Gastroesophageal sphincter (tissue), 4 donors: ENCODE measurements at regions not wholly inside any gene's neighbourhood (a gene's known extent, or its start where the extent isn't known, plus 50 kb on each side); places are given as distances from the start of the nearest gene placed in this dataset.

Source experiments
- ATAC-seq: fragments of 150-250 bp; one replicate; pipeline ENCODE4 v1.9.1; 2016; ENCODE audit warnings: mild to moderate bottlenecking, moderate library complexity
- H3K27ac ChIP-seq, 4 donors: fragments of 200-600 bp; sonication (generic) in 3 of 4; 1 replicate in 3 of 4; 2 replicates in 1 of 4; pipeline ENCODE4 v1.5.1; 2016 to 2019
- H3K27me3 ChIP-seq: fragments of 200-600 bp; sonication (generic); one replicate; pipeline ENCODE4 v1.5.1; 2019
- H3K36me3 ChIP-seq, 2 donors: fragments of 200-600 bp; sonication (generic); one replicate each; pipeline ENCODE4 v1.5.1; 2019; ENCODE audit warnings: control low read depth in 1 of 2
- H3K4me1 ChIP-seq, 3 donors: fragments of 200-600 bp; sonication (generic); 1 replicate in 2 of 3; 2 replicates in 1 of 3; pipeline ENCODE4 v1.5.1; 2016 to 2019; ENCODE audit warnings: control low read depth in 2 of 3
- H3K4me3 ChIP-seq, 2 donors: fragments of 200-600 bp; sonication (generic); one replicate each; pipeline ENCODE4 v1.5.1; 2019; ENCODE audit warnings: mild to moderate bottlenecking in 1 of 2, moderate library complexity in 1 of 2
- H3K9me3 ChIP-seq, 3 donors: fragments of 200-600 bp; sonication (generic); one replicate each; pipeline ENCODE4 v1.5.1; 2017 to 2019; ENCODE audit warnings: control low read depth in 2 of 3
- EP300 ChIP-seq: sonication (generic); formaldehyde crosslinking; IDR thresholded peaks from one replicate; pipeline ENCODE4 v1.6.1; 2017; ENCODE audit warnings: antibody characterized with exemption, mild to moderate bottlenecking
- POLR2A ChIP-seq, 2 donors: fragments of 450-650 bp; IDR thresholded peaks; one replicate each; pipeline ENCODE4 v1.6.1; 2017; ENCODE audit warnings: antibody characterized with exemption in 2 of 2, mild to moderate bottlenecking in 2 of 2, moderate library complexity in 1 of 2
- POLR2AphosphoS5 ChIP-seq: sonication (generic); formaldehyde crosslinking; IDR thresholded peaks from one replicate; pipeline ENCODE4 v1.6.1; 2017; ENCODE audit warnings: antibody characterized with exemption
- WGBS, 2 donors: methylation state at CpG; one replicate each; pipeline ENCODE4 v1.1.5; 2018; ENCODE audit warnings: low coverage in 1 of 2; 5-methylcytosine and 5-hydroxymethylcytosine counted together
- TF ChIP-seq, protein P1 (sequence below), 4 experiments: fragments of 200-600 bp in 2 of 4; fragments of 450-650 bp in 2 of 4; sonication (generic) in 1 of 4; IDR thresholded peaks; one replicate each; pipeline ENCODE4 v1.5.1; 2017 to 2019; ENCODE audit warnings: antibody characterized with exemption in 4 of 4, mild to moderate bottlenecking in 2 of 4, moderate library complexity in 2 of 4

DNA sequence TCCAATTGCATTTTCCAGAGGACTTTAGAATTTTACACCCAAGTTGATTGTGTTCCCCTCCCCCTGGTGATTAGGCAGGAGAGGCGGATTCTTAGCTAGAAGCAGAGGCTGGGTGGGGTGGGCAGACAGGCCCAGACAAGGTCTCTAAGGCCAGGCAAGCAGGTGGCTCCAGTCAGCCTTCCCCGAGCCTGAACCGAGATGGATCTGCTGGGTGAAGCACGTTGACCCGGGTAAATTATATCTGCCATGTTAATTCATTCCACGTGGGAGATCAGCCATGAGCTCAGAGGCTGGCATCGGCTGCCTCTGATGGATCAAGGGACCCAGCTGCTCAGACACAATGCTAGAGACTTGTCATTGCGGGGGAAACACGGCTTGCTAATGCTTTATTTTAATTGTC is 159.5 kb upstream of the MAFB start:
- Histone ChIP-seq H3K36me3 (no peaks in the 10 kb centered on the region), H3K4me3 (no peak overlapping the region), H3K27me3 (peaks cover 35% of the 10 kb centered on the region), H3K9me3 (peaks cover 0 to 13% (median 0%) of the 10 kb centered on the region in 3 donors), H3K27ac (no peak overlapping the region), H3K4me1 (no peaks in the 10 kb centered on the region)
- TF ChIP-seq POLR2AphosphoS5 = no peak
- TF ChIP-seq EP300 = no peak
- 47 to 58% methylated on average over 1 to 4 of the region's 9 CpGs for WGBS, 2 donors
- no peak for ATAC-seq

- no peak overlapping the region for H3K4me3 ChIP-seq
- H3K27me3 ChIP-seq = peaks cover 32% of the 10 kb centered on the region
- no peaks in the 10 kb centered on the region for H3K36me3 ChIP-seq
- H3K4me1 ChIP-seq = no peaks in the 10 kb centered on the region
- no peak overlapping the region for H3K27ac ChIP-seq
- no peak for ATAC-seq
- peaks cover 0 to 13% (median 0%) of the 10 kb centered on the region in 3 donors for H3K9me3 ChIP-seq
- no peak for TF ChIP-seq EP300
- TF ChIP-seq POLR2A (IDR thresholded peaks at IDR 0.05) = no peak
- no peak for TF ChIP-seq POLR2AphosphoS5
- TF ChIP-seq, protein P1, sequence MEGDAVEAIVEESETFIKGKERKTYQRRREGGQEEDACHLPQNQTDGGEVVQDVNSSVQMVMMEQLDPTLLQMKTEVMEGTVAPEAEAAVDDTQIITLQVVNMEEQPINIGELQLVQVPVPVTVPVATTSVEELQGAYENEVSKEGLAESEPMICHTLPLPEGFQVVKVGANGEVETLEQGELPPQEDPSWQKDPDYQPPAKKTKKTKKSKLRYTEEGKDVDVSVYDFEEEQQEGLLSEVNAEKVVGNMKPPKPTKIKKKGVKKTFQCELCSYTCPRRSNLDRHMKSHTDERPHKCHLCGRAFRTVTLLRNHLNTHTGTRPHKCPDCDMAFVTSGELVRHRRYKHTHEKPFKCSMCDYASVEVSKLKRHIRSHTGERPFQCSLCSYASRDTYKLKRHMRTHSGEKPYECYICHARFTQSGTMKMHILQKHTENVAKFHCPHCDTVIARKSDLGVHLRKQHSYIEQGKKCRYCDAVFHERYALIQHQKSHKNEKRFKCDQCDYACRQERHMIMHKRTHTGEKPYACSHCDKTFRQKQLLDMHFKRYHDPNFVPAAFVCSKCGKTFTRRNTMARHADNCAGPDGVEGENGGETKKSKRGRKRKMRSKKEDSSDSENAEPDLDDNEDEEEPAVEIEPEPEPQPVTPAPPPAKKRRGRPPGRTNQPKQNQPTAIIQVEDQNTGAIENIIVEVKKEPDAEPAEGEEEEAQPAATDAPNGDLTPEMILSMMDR (IDR thresholded peaks at IDR 0.05) = no peak
These were observed 160.4 kb upstream of the MAFB start for GRCh38 chr20:40849456-40849855.

GRCh38 chr20:40851051-40851450 is 162.0 kb upstream of the MAFB start:
- peaks cover 0 to 3% (median 0%) of the 10 kb centered on the region in 3 donors for H3K9me3 ChIP-seq
- ATAC-seq = no peak
- no peak for TF ChIP-seq POLR2AphosphoS5
- no peak for TF ChIP-seq EP300
- TF ChIP-seq POLR2A (IDR thresholded peaks at IDR 0.05) = no peak
- TF ChIP-seq, protein P1 (IDR thresholded peaks at IDR 0.05) = no peak
- no peak overlapping the region for H3K4me3 ChIP-seq
- WGBS, 2 donors = 84 to 87% methylated on average over 5 of the region's 5 CpGs
- H3K36me3 ChIP-seq = no peaks in the 10 kb centered on the region
- peaks cover 17% of the 10 kb centered on the region for H3K27me3 ChIP-seq
- no peak overlapping the region for H3K27ac ChIP-seq
- H3K4me1 ChIP-seq = no peaks in the 10 kb centered on the region

- WGBS, 2 donors = 46 to 100% methylated on average over 1 of the region's 1 CpG
- Histone ChIP-seq H3K36me3 (no peaks in the 10 kb centered on the region), H3K9me3 (no peaks in the 10 kb centered on the region), H3K27ac (no peak overlapping the region), H3K4me1 (no peaks in the 10 kb centered on the region), H3K27me3 (no peaks in the 10 kb centered on the region), H3K4me3 (no peak overlapping the region)
- no peak for ATAC-seq
- TF ChIP-seq POLR2A (IDR thresholded peaks at IDR 0.05) = no peak
- TF ChIP-seq, protein P1 (IDR thresholded peaks at IDR 0.05) = no peak
- no peak for TF ChIP-seq POLR2AphosphoS5
- no peak for TF ChIP-seq EP300
These were observed 166.2 kb upstream of the MAFB start for GRCh38 chr20:40855269-40855668.

GRCh38 chr20:40856653-40857052 is 167.6 kb upstream of the MAFB start:
- Histone ChIP-seq H3K27me3 (peaks cover 4% of the 10 kb centered on the region), H3K4me3 (no peak overlapping the region), H3K4me1 (no peaks in the 10 kb centered on the region), H3K27ac (no peak overlapping the region), H3K9me3 (no peaks in the 10 kb centered on the region), H3K36me3 (no peaks in the 10 kb centered on the region)
- WGBS, 2 donors = 70 to 100% methylated on average over 2 to 3 of the region's 5 CpGs
- ATAC-seq = no peak
- TF ChIP-seq POLR2AphosphoS5 (no peak), EP300 (no peak), POLR2A (IDR thresholded peaks at IDR 0.05) (no peak)
- TF ChIP-seq, protein P1 (IDR thresholded peaks at IDR 0.05) = no peak
